SK-N-SH (cell line): ENCODE measurements at regions not wholly inside any gene's neighbourhood (a gene's known extent, or its start where the extent isn't known, plus 50 kb on each side); places are given as distances from the start of the nearest gene placed in this dataset.

Source experiments
- CTCF ChIP-seq: fragments of 200-600 bp; sonication (generic); IDR thresholded peaks from 2 replicates; pipeline ENCODE4 v1.6.1; 2017; ENCODE audit warnings: antibody characterized with exemption, mild to moderate bottlenecking, moderate library complexity
- MXI1 ChIP-seq: IDR thresholded peaks from 2 replicates; pipeline ENCODE4 v1.6.1; 2012; ENCODE audit warnings: mild to moderate bottlenecking, low read depth, low read length, improper control_type of control experiment
- NRF1 ChIP-seq: IDR thresholded peaks from 2 replicates; pipeline ENCODE4 v1.6.1; 2012; ENCODE audit warnings: low read depth, mild to moderate bottlenecking, low read length
- RAD21 ChIP-seq: IDR thresholded peaks from 2 replicates; pipeline ENCODE4 v1.6.1; 2012; ENCODE audit warnings: mild to moderate bottlenecking, low read length
- TAF1 ChIP-seq: IDR thresholded peaks from 2 replicates; pipeline ENCODE4 v1.6.1; 2012; ENCODE audit warnings: low read depth, mild to moderate bottlenecking, low read length, moderate library complexity, borderline replicate concordance

- no peak for TF ChIP-seq MXI1
- TF ChIP-seq RAD21 = no peak
- no peak for TF ChIP-seq CTCF
- no peak for TF ChIP-seq TAF1
- TF ChIP-seq NRF1 = no peak
Measured at GRCh38 chr9:31848505-31849285, 535.7 kb upstream of the ACO1 start.
